Osteoblast (primary cell): ENCODE measurements at regions not wholly inside any gene's neighbourhood (a gene's known extent, or its start where the extent isn't known, plus 50 kb on each side); places are given as distances from the start of the nearest gene placed in this dataset.

Source experiments
- DNase-seq: peaks from one replicate; pipeline ENCODE4 v3.0.0; 2011; ENCODE audit warnings: low spot score, mixed read lengths; ENCODE audit not compliant: insufficient read length; ENCODE audit errors: missing footprints
- H2AFZ ChIP-seq: 2 replicates; pipeline ENCODE4 v1.6.0; 2011; ENCODE audit warnings: mild to moderate bottlenecking, low read length
- H3K27ac ChIP-seq: 2 replicates; pipeline ENCODE4 v1.5.1; 2011; ENCODE audit warnings: mild to moderate bottlenecking, low read depth, low read length, moderate library complexity
- H3K27me3 ChIP-seq: 2 replicates; pipeline ENCODE4 v1.6.0; 2012; ENCODE audit warnings: mild to moderate bottlenecking, control low read depth, inconsistent platforms, low read length, moderate library complexity; ENCODE audit not compliant: insufficient read depth
- H3K36me3 ChIP-seq: 2 replicates; pipeline ENCODE4 v1.5.1; 2011; ENCODE audit warnings: mild to moderate bottlenecking, low read length, control low read depth, moderate library complexity; ENCODE audit not compliant: insufficient read depth
- H3K4me1 ChIP-seq: 2 replicates; pipeline ENCODE4 v1.5.1; 2011; ENCODE audit warnings: mild to moderate bottlenecking, low read length, control low read depth, moderate library complexity; ENCODE audit not compliant: insufficient read depth
- H3K4me2 ChIP-seq: 2 replicates; pipeline ENCODE4 v1.6.0; 2011; ENCODE audit warnings: mild to moderate bottlenecking, low read length; ENCODE audit not compliant: insufficient read depth
- H3K4me3 ChIP-seq: fragments of 200-600 bp; sonication (generic); 3 replicates; pipeline ENCODE4 v1.5.1; 2012; ENCODE audit warnings: mild to moderate bottlenecking, low read length, inconsistent platforms; ENCODE audit not compliant: insufficient read depth
- H3K79me2 ChIP-seq: 2 replicates; pipeline ENCODE4 v1.6.0; 2012; ENCODE audit warnings: mild to moderate bottlenecking, low read length, control low read depth, inconsistent platforms; ENCODE audit not compliant: insufficient read depth
- H3K9me3 ChIP-seq: 2 replicates; pipeline ENCODE4 v1.5.1; 2011; ENCODE audit warnings: low read depth, low read length, control low read depth
- H4K20me1 ChIP-seq: 2 replicates; pipeline ENCODE4 v1.6.0; 2012; ENCODE audit warnings: mild to moderate bottlenecking, low read length, control low read depth; ENCODE audit not compliant: insufficient read depth
- CTCF ChIP-seq: IDR thresholded peaks from 2 replicates; pipeline ENCODE4 v1.5.1; 2011; ENCODE audit warnings: mild to moderate bottlenecking, low read depth, low read length, moderate library complexity; ENCODE audit errors: extremely low read depth

GRCh38 chr17:13302983-13303382 lies 285.2 kb upstream of the ELAC2 start:
- no peak for TF ChIP-seq CTCF

GRCh38 chr17:13302419-13302818 lies 284.6 kb upstream of the ELAC2 start:
- H3K27ac ChIP-seq = no peak overlapping the region
- no peak overlapping the region for H2AFZ ChIP-seq
- H3K27me3 ChIP-seq = peaks cover 6% of the 10 kb centered on the region
- no peak for TF ChIP-seq CTCF
- H4K20me1 ChIP-seq = no peaks in the 10 kb centered on the region
- H3K79me2 ChIP-seq = no peaks in the 10 kb centered on the region
- no peak for DNase-seq
- no peaks in the 10 kb centered on the region for H3K9me3 ChIP-seq
- H3K4me3 ChIP-seq = no peak overlapping the region
- no peaks in the 10 kb centered on the region for H3K36me3 ChIP-seq
- no peak overlapping the region for H3K4me2 ChIP-seq
- no peaks in the 10 kb centered on the region for H3K4me1 ChIP-seq

More at GRCh38 chr17:13302983-13303382, 285.2 kb upstream of the ELAC2 start:
- H3K79me2 ChIP-seq = no peaks in the 10 kb centered on the region
- no peak overlapping the region for H2AFZ ChIP-seq
- H3K36me3 ChIP-seq = no peaks in the 10 kb centered on the region
- H4K20me1 ChIP-seq = no peaks in the 10 kb centered on the region
- no peak overlapping the region for H3K4me3 ChIP-seq
- peaks cover 6% of the 10 kb centered on the region for H3K27me3 ChIP-seq
- H3K4me2 ChIP-seq = no peak overlapping the region
- DNase-seq = no peak
- H3K27ac ChIP-seq = no peak overlapping the region
- no peaks in the 10 kb centered on the region for H3K4me1 ChIP-seq
- no peaks in the 10 kb centered on the region for H3K9me3 ChIP-seq

- Histone ChIP-seq H4K20me1 (no peaks in the 10 kb centered on the region), H2AFZ (no peak overlapping the region), H3K79me2 (no peaks in the 10 kb centered on the region), H3K4me3 (no peak overlapping the region), H3K27me3 (no peaks in the 10 kb centered on the region), H3K4me2 (no peak overlapping the region), H3K4me1 (no peaks in the 10 kb centered on the region), H3K27ac (no peak overlapping the region), H3K36me3 (no peaks in the 10 kb centered on the region), H3K9me3 (no peaks in the 10 kb centered on the region)
- DNase-seq = no peak
- no peak for TF ChIP-seq CTCF
These were observed 279.4 kb upstream of the ELAC2 start for GRCh38 chr17:13297183-13297582.

- Histone ChIP-seq H4K20me1 (no peaks in the 10 kb centered on the region), H3K4me3 (no peak overlapping the region), H2AFZ (no peak overlapping the region), H3K36me3 (no peaks in the 10 kb centered on the region), H3K27ac (no peak overlapping the region), H3K79me2 (no peaks in the 10 kb centered on the region), H3K27me3 (no peaks in the 10 kb centered on the region), H3K9me3 (no peaks in the 10 kb centered on the region), H3K4me1 (no peaks in the 10 kb centered on the region), H3K4me2 (no peak overlapping the region)
- no peak for DNase-seq
- TF ChIP-seq CTCF = no peak
These were observed 275.6 kb upstream of the ELAC2 start for GRCh38 chr17:13293421-13293820.
